GM20000 (cell line): ENCODE measurements at regions not wholly inside any gene's neighbourhood (a gene's known extent, or its start where the extent isn't known, plus 50 kb on each side); places are given as distances from the start of the nearest gene placed in this dataset.

Experiments used
- DNase-seq: peaks from one replicate; pipeline ENCODE4 v3.0.0; 2012; ENCODE audit warnings: low spot score
- TF ChIP-seq, protein P1 (sequence below): IDR thresholded peaks from 2 replicates; pipeline ENCODE4 v1.5.1; 2012; ENCODE audit warnings: mild to moderate bottlenecking, control low read depth; ENCODE audit errors: extremely low read depth, missing control alignments

DNA sequence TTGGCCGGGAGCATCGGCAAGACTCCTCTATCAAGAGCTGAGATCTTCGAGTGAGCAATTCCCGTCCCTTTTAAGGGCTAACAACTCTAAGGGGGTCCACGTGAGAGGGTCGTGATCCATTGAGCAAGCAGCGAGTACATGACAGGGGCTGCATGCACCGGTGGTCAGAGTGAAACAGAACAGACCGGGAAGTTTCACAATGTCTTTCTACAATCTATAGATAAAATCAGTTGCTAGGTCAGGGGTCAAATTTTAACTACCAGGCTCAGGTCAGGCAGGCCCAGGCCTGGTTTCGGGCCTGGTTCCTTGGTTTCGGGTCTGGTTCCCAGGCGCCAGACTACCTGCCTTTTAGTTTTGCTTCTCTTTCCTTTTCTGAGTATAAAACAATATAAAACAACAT is 160.1 kb downstream of the PTCHD1 start:
- TF ChIP-seq, protein P1, sequence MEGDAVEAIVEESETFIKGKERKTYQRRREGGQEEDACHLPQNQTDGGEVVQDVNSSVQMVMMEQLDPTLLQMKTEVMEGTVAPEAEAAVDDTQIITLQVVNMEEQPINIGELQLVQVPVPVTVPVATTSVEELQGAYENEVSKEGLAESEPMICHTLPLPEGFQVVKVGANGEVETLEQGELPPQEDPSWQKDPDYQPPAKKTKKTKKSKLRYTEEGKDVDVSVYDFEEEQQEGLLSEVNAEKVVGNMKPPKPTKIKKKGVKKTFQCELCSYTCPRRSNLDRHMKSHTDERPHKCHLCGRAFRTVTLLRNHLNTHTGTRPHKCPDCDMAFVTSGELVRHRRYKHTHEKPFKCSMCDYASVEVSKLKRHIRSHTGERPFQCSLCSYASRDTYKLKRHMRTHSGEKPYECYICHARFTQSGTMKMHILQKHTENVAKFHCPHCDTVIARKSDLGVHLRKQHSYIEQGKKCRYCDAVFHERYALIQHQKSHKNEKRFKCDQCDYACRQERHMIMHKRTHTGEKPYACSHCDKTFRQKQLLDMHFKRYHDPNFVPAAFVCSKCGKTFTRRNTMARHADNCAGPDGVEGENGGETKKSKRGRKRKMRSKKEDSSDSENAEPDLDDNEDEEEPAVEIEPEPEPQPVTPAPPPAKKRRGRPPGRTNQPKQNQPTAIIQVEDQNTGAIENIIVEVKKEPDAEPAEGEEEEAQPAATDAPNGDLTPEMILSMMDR = no peak
- no peak for DNase-seq

DNA sequence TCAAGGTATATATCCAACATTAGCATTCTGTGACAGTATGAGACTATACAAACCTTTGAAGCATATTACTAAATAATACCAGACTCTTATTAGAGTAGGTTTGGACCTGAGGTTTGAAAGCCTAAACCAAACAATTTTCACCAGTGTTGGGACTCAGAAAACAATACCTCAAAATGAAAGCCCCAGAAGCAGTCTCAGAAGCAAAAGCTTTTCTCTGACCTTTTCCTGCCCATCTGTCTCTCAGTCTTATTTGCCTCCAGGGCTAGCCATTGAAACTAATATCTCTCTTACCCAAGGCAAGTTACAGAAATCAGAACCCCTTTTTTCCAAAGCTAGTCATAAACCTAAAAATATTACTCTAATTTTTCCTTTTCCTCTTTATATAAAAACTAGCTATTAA is 163.3 kb downstream of the PTCHD1 start:
- no peak for DNase-seq

DNA sequence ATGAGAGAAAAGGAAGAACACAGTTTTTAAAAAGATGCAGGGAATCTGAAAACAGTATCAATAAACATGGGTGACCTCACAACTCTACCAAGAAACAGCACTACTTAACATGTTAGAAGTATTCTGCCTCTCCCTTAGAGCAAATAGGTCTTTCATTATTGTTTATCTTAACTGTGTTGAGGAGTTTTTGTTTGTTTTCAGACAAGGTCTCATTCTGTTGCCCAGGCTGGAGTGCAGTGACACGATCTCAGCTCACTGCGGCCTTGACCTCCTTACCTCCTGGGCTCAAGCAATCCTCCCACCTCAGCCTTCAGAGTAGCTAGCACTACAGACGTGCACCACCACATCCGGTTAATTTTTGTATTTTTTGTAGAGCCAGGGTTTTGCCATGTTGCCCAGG is 165.3 kb upstream of the PRDX4 start:
- DNase-seq = no peak
- TF ChIP-seq, protein P1 = no peak

More for the DNA sequence above, 163.3 kb downstream of the PTCHD1 start:
- TF ChIP-seq, protein P1 = no peak

DNA sequence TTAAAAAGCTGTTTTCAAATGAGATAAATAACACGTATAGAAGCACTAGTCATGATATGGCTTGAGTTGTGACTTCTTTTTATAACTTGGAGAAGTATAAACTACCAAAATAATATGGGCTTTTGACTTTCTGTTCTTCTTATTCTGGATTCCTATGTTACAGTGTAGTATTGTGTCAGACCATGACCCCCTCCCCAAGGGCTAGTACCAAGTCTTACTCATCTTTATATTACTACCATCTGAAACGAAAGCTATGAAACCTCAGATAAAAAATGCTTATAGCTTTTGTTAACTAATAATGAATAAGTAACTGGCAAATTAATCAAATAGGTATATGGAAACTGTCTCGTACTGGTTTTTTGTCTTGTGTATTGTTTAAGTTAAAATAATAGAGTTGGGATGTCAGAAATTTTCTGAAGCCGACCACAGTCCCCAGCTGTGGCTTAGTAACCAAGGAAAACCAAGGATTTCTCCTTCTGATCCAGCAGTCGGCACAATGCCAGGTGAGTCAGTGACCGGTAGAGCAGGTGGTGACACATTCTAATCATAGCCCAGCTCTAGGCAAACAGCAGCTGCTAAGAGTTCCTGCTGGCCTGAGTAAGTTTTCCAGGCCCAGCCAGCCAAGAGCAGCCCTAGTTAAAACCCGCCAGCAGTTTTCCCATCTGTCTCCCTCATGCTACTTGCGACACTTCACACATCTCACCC is 163.3 kb upstream of the PRDX4 start:
- no peak for DNase-seq
- TF ChIP-seq, protein P1 = no peak

DNA sequence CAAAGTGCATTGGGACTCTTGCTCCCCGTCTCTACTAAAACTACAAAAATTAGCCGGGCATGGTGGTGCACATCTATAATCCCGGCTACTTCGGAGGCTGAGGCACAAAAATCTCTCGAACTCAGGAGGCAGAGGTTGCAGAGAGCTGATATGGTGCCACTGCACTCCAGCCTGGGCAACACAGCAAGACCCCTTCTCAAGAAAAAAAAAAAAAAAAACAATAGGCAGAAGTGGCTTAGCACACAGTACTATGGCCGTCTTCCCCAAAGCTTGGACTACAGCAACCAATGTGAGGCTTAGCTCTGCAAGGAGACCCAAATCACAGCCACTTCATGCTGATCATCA is 162.8 kb upstream of the PRDX4 start:
- TF ChIP-seq, protein P1 = no peak
- DNase-seq = no peak

DNA sequence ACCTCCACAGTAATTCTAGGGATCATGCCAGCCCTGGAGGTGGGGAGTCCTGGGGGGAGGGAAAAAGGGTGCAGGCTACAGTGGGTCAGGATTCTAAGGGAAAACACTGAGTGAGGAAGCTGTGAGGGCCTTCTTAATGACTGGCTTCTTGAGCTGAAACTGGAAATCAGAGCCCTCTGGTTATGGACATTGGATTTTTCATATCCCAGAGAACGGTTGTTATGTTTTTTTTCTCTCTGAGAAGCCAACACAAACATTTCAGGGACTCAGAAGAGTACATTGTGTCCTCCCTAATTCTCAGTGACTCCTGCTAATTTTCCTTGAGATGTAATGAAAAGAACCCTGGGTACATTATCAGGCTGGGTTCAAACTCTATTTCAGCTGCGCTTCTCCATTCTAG is 162.4 kb upstream of the PRDX4 start:
- DNase-seq = no peak
- TF ChIP-seq, protein P1 = no peak

DNA sequence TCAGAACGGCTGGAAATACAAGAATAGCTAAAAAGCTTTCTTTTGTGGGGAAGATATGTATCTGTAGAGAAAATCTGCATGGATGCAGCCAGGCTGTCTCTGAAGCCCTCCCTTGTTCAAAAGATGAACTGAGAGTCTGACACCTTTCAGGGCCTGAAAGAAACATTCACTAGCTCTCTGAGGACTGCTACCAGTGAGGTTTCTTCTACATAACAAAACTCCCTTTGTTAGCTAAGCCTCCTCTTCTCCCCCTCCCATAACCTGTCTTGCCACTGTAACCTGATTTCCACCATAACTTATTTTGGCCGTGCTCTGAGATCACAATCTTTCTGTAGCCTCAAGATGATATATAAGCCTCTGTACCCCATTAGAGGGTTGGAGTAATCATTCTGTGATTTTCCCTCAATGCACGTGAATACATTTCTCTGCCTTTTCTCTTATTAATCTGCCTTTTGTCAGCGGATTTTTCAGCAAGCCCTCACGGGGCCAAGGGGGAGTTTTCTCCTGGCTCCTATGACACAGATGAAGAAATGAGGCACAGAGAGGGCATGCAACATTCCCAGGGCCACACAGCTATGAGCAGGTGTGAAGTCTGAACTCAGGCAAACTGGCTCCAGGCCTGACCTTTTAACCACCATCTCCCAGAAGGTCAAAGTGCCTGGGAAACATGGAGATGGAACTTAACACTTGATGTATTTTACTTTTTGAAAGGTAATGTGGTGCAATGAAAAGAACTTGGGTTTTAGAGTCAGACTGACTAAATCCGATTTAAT is 161.6 kb upstream of the PRDX4 start:
- TF ChIP-seq, protein P1 = no peak
- DNase-seq = no peak
